GM10248 (cell line): ENCODE measurements at regions not wholly inside any gene's neighbourhood (a gene's known extent, or its start where the extent isn't known, plus 50 kb on each side); places are given as distances from the start of the nearest gene placed in this dataset.

Source experiments
- CTCF ChIA-PET: fragments of 300-600 bp; sonication (Branson Sonifier 250); formaldehyde crosslinking; extraction: SDS; loops from one replicate; lab custom pipeline; 2021; ENCODE audit warnings: antibody characterized with exemption; lab: Yijun Ruan, JAX
- POLR2A ChIA-PET: fragments of 350-650 bp; sonication (Branson Sonifier 250); formaldehyde crosslinking; extraction: SDS; loops from one replicate; lab custom pipeline; 2020; ENCODE audit warnings: antibody characterized with exemption; lab: Yijun Ruan, JAX
- DNase-seq: peaks from one replicate; pipeline ENCODE4 v3.0.0; 2012; ENCODE audit errors: extremely low spot score
- TF ChIP-seq, protein P1 (sequence below): IDR thresholded peaks from 2 replicates; pipeline ENCODE4 v1.5.1; 2012; ENCODE audit warnings: mild to moderate bottlenecking, low read depth; ENCODE audit errors: extremely low read depth, missing control alignments, control extremely low read depth

GRCh38 chr1:34354367-34354766 lies 177.7 kb downstream of the C1orf94 start:
- DNase-seq, result no peak
- TF ChIP-seq, protein P1, sequence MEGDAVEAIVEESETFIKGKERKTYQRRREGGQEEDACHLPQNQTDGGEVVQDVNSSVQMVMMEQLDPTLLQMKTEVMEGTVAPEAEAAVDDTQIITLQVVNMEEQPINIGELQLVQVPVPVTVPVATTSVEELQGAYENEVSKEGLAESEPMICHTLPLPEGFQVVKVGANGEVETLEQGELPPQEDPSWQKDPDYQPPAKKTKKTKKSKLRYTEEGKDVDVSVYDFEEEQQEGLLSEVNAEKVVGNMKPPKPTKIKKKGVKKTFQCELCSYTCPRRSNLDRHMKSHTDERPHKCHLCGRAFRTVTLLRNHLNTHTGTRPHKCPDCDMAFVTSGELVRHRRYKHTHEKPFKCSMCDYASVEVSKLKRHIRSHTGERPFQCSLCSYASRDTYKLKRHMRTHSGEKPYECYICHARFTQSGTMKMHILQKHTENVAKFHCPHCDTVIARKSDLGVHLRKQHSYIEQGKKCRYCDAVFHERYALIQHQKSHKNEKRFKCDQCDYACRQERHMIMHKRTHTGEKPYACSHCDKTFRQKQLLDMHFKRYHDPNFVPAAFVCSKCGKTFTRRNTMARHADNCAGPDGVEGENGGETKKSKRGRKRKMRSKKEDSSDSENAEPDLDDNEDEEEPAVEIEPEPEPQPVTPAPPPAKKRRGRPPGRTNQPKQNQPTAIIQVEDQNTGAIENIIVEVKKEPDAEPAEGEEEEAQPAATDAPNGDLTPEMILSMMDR, result no peak
- CTCF ChIA-PET, result no interaction called here
- POLR2A ChIA-PET, result no interaction called here

- TF ChIP-seq, protein P1, result no peak
- POLR2A ChIA-PET, result no interaction called here
These were observed 180.1 kb downstream of the C1orf94 start for GRCh38 chr1:34356853-34357252.

GRCh38 chr1:34358636-34359035 lies 181.9 kb downstream of the C1orf94 start:
- ChIA-PET CTCF (interaction anchor here (1.5 kb wide), 1 partner anchor 239 kb away, joined by 3 read pairs; no protein-coding TSS in a partner anchor), POLR2A (no interaction called here)
- TF ChIP-seq, protein P1, result no peak
- DNase-seq, result no peak

More at GRCh38 chr1:34356853-34357252, 180.1 kb downstream of the C1orf94 start:
- CTCF ChIA-PET, result interaction anchor here (1.5 kb wide), 1 partner anchor 14 kb away, joined by 7 read pairs; no protein-coding TSS in a partner anchor
- no peak for DNase-seq

GRCh38 chr1:34359411-34359810 lies 182.7 kb downstream of the C1orf94 start:
- POLR2A ChIA-PET, result no interaction called here
- TF ChIP-seq, protein P1, result no peak
- CTCF ChIA-PET, result no interaction called here
- DNase-seq, result no peak

GRCh38 chr1:34360574-34360973 lies 183.9 kb downstream of the C1orf94 start:
- ChIA-PET CTCF (interaction anchor here (0.9 kb wide), 1 partner anchor 18 kb away, joined by 4 read pairs; no protein-coding TSS in a partner anchor), POLR2A (no interaction called here)
- peak; percentile 33 for DNase-seq
- TF ChIP-seq, protein P1, result no peak

GRCh38 chr1:34361121-34361520 lies 184.4 kb downstream of the C1orf94 start:
- POLR2A ChIA-PET, result no interaction called here
- TF ChIP-seq, protein P1, result no peak
- DNase-seq, result no peak
- CTCF ChIA-PET, result interaction anchor here (0.9 kb wide), 1 partner anchor 18 kb away, joined by 4 read pairs; no protein-coding TSS in a partner anchor
